ENCODE measurements at regions not wholly inside any gene's neighbourhood (a gene's known extent, or its start where the extent isn't known, plus 50 kb on each side); places are given as distances from the start of the nearest gene placed in this dataset.

- no peak for DNase-seq (ENCODE audit: low read depth)
Measured at GRCh38 chr2:219769090-219769910, 141.9 kb downstream of the SLC4A3 start.

- no peak for DNase-seq (ENCODE audit: low read depth)
Measured at GRCh38 chr2:219772103-219772635, 144.7 kb downstream of the SLC4A3 start.

GRCh38 chr2:219772697-219773096, 145.3 kb downstream of the SLC4A3 start:
- DNase-seq (ENCODE audit: low read depth), result no peak

GRCh38 chr2:219775506-219775905, 148.1 kb downstream of the SLC4A3 start:
- DNase-seq (ENCODE audit: low read depth), result no peak

- DNase-seq (ENCODE audit: low read depth), result no peak
Measured at GRCh38 chr2:219777388-219777787, 150.0 kb downstream of the SLC4A3 start.

- DNase-seq (ENCODE audit: low read depth), result no peak
Measured at GRCh38 chr2:219778189-219778588, 150.8 kb downstream of the SLC4A3 start.

- no peak for DNase-seq (ENCODE audit: low read depth)
Measured at GRCh38 chr2:219782737-219783348, 155.4 kb downstream of the SLC4A3 start.

- no peak for DNase-seq (ENCODE audit: low read depth)
Measured at GRCh38 chr2:219783359-219783975, 156.0 kb downstream of the SLC4A3 start.

- no peak for DNase-seq (ENCODE audit: low read depth)
Measured at GRCh38 chr2:219784178-219784577, 156.7 kb downstream of the SLC4A3 start.

GRCh38 chr2:219789476-219789875, 162.0 kb downstream of the SLC4A3 start:
- DNase-seq (ENCODE audit: low read depth), result no peak

GRCh38 chr2:219792446-219792845, 165.0 kb downstream of the SLC4A3 start:
- no peak for DNase-seq (ENCODE audit: low read depth)

- DNase-seq (ENCODE audit: low read depth), result no peak
Measured at GRCh38 chr2:219798430-219798829, 171.0 kb downstream of the SLC4A3 start.

- DNase-seq (ENCODE audit: low read depth), result peak; percentile 18
Measured at GRCh38 chr2:219803294-219803693, 175.9 kb downstream of the SLC4A3 start.

- no peak for DNase-seq (ENCODE audit: low read depth)
Measured at GRCh38 chr2:219810895-219811294, 183.5 kb downstream of the SLC4A3 start.

GRCh38 chr2:219812672-219813071, 185.2 kb downstream of the SLC4A3 start:
- no peak for DNase-seq (ENCODE audit: low read depth)

GRCh38 chr2:219820767-219821166, 193.3 kb downstream of the SLC4A3 start:
- no peak for DNase-seq (ENCODE audit: low read depth)

GRCh38 chr2:219823574-219823973, 196.1 kb downstream of the SLC4A3 start:
- DNase-seq (ENCODE audit: low read depth), result no peak

GRCh38 chr2:219824996-219825395, 197.6 kb downstream of the SLC4A3 start:
- no peak for DNase-seq (ENCODE audit: low read depth)

- no peak for DNase-seq (ENCODE audit: low read depth)
Measured at GRCh38 chr2:219828127-219828526, 200.7 kb downstream of the SLC4A3 start.

GRCh38 chr2:219829667-219830352, 202.4 kb downstream of the SLC4A3 start:
- no peak for DNase-seq (ENCODE audit: low read depth)

- DNase-seq (ENCODE audit: low read depth), result no peak
Measured at GRCh38 chr2:219830353-219830738, 202.9 kb downstream of the SLC4A3 start.

- DNase-seq (ENCODE audit: low read depth), result no peak
Measured at GRCh38 chr2:219831957-219832356, 204.5 kb downstream of the SLC4A3 start.

Measured in non-pigmented ciliary epithelial cell (primary cell).